ENCODE measurements at regions not wholly inside any gene's neighbourhood (a gene's known extent, or its start where the extent isn't known, plus 50 kb on each side); places are given as distances from the start of the nearest gene placed in this dataset.

GRCh38 chr2:156110890-156111289 is 221.6 kb downstream of the NR4A2 start:
- Histone ChIP-seq H3K27ac (ENCODE audit: low read length) (no peak overlapping the region), H3K36me3 (ENCODE audit: control insufficient read depth, insufficient read depth, low read length) (no peaks in the 10 kb centered on the region), H3K27me3 (ENCODE audit: control insufficient read depth, insufficient read depth, low read length) (no peaks in the 10 kb centered on the region), H3K4me3 (ENCODE audit: low read length) (no peak overlapping the region), H3K4me1 (ENCODE audit: control insufficient read depth, insufficient read depth, low read length) (no peaks in the 10 kb centered on the region), H3K9me3 (ENCODE audit: control insufficient read depth, low read depth, low read length) (no peaks in the 10 kb centered on the region)
- no CpG with 5 or more reads among the region's 2 CpGs for WGBS (ENCODE audit: insufficient coverage, low lambda C conversion rate)
- DNase-seq = peak; percentile 1 to 28

GRCh38 chr2:156099382-156099781 is 233.1 kb downstream of the NR4A2 start:
- no peaks in the 10 kb centered on the region for H3K36me3 ChIP-seq (ENCODE audit: control insufficient read depth, insufficient read depth, low read length)
- DNase-seq = no peak
- WGBS (ENCODE audit: insufficient coverage, low lambda C conversion rate) = 100% methylated on average over 1 of the region's 1 CpG
- no peak overlapping the region for H3K4me3 ChIP-seq (ENCODE audit: low read length)
- no peaks in the 10 kb centered on the region for H3K9me3 ChIP-seq (ENCODE audit: control insufficient read depth, low read depth, low read length)
- no peaks in the 10 kb centered on the region for H3K4me1 ChIP-seq (ENCODE audit: control insufficient read depth, insufficient read depth, low read length)
- H3K27ac ChIP-seq (ENCODE audit: low read length) = no peak overlapping the region
- no peaks in the 10 kb centered on the region for H3K27me3 ChIP-seq (ENCODE audit: control insufficient read depth, insufficient read depth, low read length)

DNA sequence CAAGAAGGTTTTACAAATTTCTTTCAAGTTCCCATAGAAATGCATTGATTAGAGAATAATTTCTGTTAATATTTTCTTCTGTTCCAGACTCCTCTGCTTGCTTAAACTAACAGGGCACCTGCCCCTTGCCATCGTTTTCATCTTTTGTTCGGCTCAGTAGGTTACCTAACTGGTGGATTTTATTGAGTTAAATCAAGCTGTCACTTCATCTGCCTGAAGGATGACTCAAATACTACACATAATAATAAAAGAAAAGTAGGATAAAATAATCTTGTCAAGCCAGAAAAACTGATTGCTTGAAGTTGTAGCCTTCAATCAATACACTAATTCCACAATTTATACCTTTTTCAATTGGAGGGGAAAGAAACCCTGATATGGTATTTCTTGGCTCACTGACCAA is 234.0 kb downstream of the NR4A2 start:
- no peak for DNase-seq
- Histone ChIP-seq H3K27me3 (ENCODE audit: control insufficient read depth, insufficient read depth, low read length) (no peaks in the 10 kb centered on the region), H3K36me3 (ENCODE audit: control insufficient read depth, insufficient read depth, low read length) (no peaks in the 10 kb centered on the region), H3K27ac (ENCODE audit: low read length) (no peak overlapping the region), H3K4me1 (ENCODE audit: control insufficient read depth, insufficient read depth, low read length) (no peaks in the 10 kb centered on the region), H3K4me3 (ENCODE audit: low read length) (no peak overlapping the region), H3K9me3 (ENCODE audit: control insufficient read depth, low read depth, low read length) (no peaks in the 10 kb centered on the region)
- WGBS (ENCODE audit: insufficient coverage, low lambda C conversion rate) = no CpG with 5 or more reads among the region's 2 CpGs

DNA sequence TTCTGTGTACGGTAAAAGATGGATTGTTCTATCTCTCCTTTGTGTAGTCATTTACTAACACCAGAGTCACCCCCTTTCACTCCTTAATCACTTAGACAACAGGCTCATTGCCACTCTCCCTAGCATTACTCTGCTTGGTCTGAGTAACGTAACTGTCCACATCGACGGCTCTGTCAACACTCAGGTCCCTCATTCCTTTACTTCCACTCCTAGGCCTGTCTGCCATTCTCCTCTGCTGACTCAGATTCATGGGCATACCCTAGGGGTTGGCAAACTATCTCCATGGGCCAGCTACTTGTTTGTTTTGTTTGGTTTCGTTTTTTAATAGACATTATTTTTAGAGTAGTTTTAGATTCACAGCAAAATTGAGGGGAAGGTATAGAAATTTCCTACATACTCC is 243.9 kb downstream of the NR4A2 start:
- no peaks in the 10 kb centered on the region for H3K27me3 ChIP-seq (ENCODE audit: control insufficient read depth, insufficient read depth, low read length)
- H3K9me3 ChIP-seq (ENCODE audit: control insufficient read depth, low read depth, low read length) = no peaks in the 10 kb centered on the region
- no peak overlapping the region for H3K27ac ChIP-seq (ENCODE audit: low read length)
- no peak overlapping the region for H3K4me3 ChIP-seq (ENCODE audit: low read length)
- DNase-seq = no peak
- no peaks in the 10 kb centered on the region for H3K4me1 ChIP-seq (ENCODE audit: control insufficient read depth, insufficient read depth, low read length)
- no peaks in the 10 kb centered on the region for H3K36me3 ChIP-seq (ENCODE audit: control insufficient read depth, insufficient read depth, low read length)
- no CpG with 5 or more reads among the region's 5 CpGs for WGBS (ENCODE audit: insufficient coverage, low lambda C conversion rate)

DNA sequence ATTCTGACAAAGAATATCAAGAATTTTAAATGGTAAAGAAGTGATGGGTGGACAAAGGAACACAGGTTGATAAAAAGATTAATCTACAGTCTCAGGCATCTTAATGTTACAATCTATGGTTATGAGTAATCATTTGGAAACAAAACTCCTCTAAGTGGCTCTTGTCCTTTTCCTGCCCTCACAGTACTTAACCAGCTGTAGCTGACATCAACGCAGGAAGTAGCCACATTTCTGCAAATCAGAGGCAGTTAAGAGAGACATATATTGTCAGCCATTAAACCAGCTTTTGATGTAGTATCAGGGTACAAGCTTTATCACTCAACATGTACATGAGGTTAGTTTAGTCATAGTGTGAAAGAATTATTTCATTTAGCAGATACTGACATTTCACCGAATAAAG is 244.6 kb downstream of the NR4A2 start:
- no peaks in the 10 kb centered on the region for H3K4me1 ChIP-seq (ENCODE audit: control insufficient read depth, insufficient read depth, low read length)
- 86% methylated on average over 1 of the region's 2 CpGs for WGBS (ENCODE audit: insufficient coverage, low lambda C conversion rate)
- DNase-seq = no peak

GRCh38 chr2:156083763-156084493 is 248.6 kb downstream of the NR4A2 start:
- DNase-seq = no peak
- Histone ChIP-seq H3K36me3 (ENCODE audit: control insufficient read depth, insufficient read depth, low read length) (no peaks in the 10 kb centered on the region), H3K4me1 (ENCODE audit: control insufficient read depth, insufficient read depth, low read length) (no peaks in the 10 kb centered on the region), H3K4me3 (ENCODE audit: low read length) (no peak overlapping the region), H3K27me3 (ENCODE audit: control insufficient read depth, insufficient read depth, low read length) (no peaks in the 10 kb centered on the region), H3K9me3 (ENCODE audit: control insufficient read depth, low read depth, low read length) (no peaks in the 10 kb centered on the region), H3K27ac (ENCODE audit: low read length) (no peak overlapping the region)
- WGBS (ENCODE audit: insufficient coverage, low lambda C conversion rate) = no CpG with 5 or more reads among the region's 15 CpGs

More for the DNA sequence above, 244.6 kb downstream of the NR4A2 start:
- H3K4me3 ChIP-seq (ENCODE audit: low read length) = no peak overlapping the region
- no peak overlapping the region for H3K27ac ChIP-seq (ENCODE audit: low read length)
- H3K27me3 ChIP-seq (ENCODE audit: control insufficient read depth, insufficient read depth, low read length) = no peaks in the 10 kb centered on the region
- H3K9me3 ChIP-seq (ENCODE audit: control insufficient read depth, low read depth, low read length) = no peaks in the 10 kb centered on the region
- H3K36me3 ChIP-seq (ENCODE audit: control insufficient read depth, insufficient read depth, low read length) = no peaks in the 10 kb centered on the region

DNA sequence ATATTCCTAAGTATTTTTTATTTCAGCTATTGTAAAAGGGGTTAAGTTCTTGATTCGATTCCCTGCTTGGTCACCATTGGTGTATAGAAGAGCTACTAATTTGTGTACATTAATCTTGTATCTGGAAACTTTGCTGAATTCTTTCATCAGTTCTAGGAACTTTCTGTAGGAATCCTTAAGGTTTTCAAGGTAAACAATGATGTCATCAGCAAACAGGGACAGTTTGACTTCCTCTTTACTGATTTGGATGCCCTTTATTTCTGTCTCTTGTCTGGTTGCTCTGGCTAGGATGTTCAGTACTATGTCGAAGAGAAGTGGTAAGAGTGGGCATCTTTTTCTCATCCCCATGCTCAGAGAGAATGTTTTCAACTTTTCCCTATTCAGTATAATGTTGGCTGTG is 252.7 kb downstream of the NR4A2 start:
- Histone ChIP-seq H3K27me3 (ENCODE audit: control insufficient read depth, insufficient read depth, low read length) (no peaks in the 10 kb centered on the region), H3K9me3 (ENCODE audit: control insufficient read depth, low read depth, low read length) (no peaks in the 10 kb centered on the region), H3K4me1 (ENCODE audit: control insufficient read depth, insufficient read depth, low read length) (no peaks in the 10 kb centered on the region), H3K27ac (ENCODE audit: low read length) (no peak overlapping the region), H3K4me3 (ENCODE audit: low read length) (no peak overlapping the region), H3K36me3 (ENCODE audit: control insufficient read depth, insufficient read depth, low read length) (no peaks in the 10 kb centered on the region)
- WGBS (ENCODE audit: insufficient coverage, low lambda C conversion rate) = 100% methylated on average over 1 of the region's 2 CpGs
- no peak for DNase-seq

- WGBS (ENCODE audit: insufficient coverage, low lambda C conversion rate) = no CpG with 5 or more reads among the region's 1 CpG
- H3K36me3 ChIP-seq (ENCODE audit: control insufficient read depth, insufficient read depth, low read length) = no peaks in the 10 kb centered on the region
- no peak overlapping the region for H3K27ac ChIP-seq (ENCODE audit: low read length)
- H3K4me3 ChIP-seq (ENCODE audit: low read length) = no peak overlapping the region
- no peak for DNase-seq
- no peaks in the 10 kb centered on the region for H3K27me3 ChIP-seq (ENCODE audit: control insufficient read depth, insufficient read depth, low read length)
- no peaks in the 10 kb centered on the region for H3K9me3 ChIP-seq (ENCODE audit: control insufficient read depth, low read depth, low read length)
- H3K4me1 ChIP-seq (ENCODE audit: control insufficient read depth, insufficient read depth, low read length) = no peaks in the 10 kb centered on the region
These were observed 255.3 kb downstream of the NR4A2 start for GRCh38 chr2:156077041-156077742.

GRCh38 chr2:156065912-156066311 is 266.6 kb downstream of the NR4A2 start:
- H3K36me3 ChIP-seq (ENCODE audit: control insufficient read depth, insufficient read depth, low read length) = no peaks in the 10 kb centered on the region
- no peak for DNase-seq
- no peak overlapping the region for H3K27ac ChIP-seq (ENCODE audit: low read length)
- no peak overlapping the region for H3K4me3 ChIP-seq (ENCODE audit: low read length)
- H3K4me1 ChIP-seq (ENCODE audit: control insufficient read depth, insufficient read depth, low read length) = no peaks in the 10 kb centered on the region
- no CpG with 5 or more reads among the region's 4 CpGs for WGBS (ENCODE audit: insufficient coverage, low lambda C conversion rate)
- no peaks in the 10 kb centered on the region for H3K27me3 ChIP-seq (ENCODE audit: control insufficient read depth, insufficient read depth, low read length)
- H3K9me3 ChIP-seq (ENCODE audit: control insufficient read depth, low read depth, low read length) = no peaks in the 10 kb centered on the region

- no peak overlapping the region for H3K27ac ChIP-seq (ENCODE audit: low read length)
- DNase-seq = no peak
- H3K4me1 ChIP-seq (ENCODE audit: control insufficient read depth, insufficient read depth, low read length) = no peaks in the 10 kb centered on the region
- H3K36me3 ChIP-seq (ENCODE audit: control insufficient read depth, insufficient read depth, low read length) = no peaks in the 10 kb centered on the region
- no peak overlapping the region for H3K4me3 ChIP-seq (ENCODE audit: low read length)
- H3K27me3 ChIP-seq (ENCODE audit: control insufficient read depth, insufficient read depth, low read length) = no peaks in the 10 kb centered on the region
- 83% methylated on average over 1 of the region's 1 CpG for WGBS (ENCODE audit: insufficient coverage, low lambda C conversion rate)
- no peaks in the 10 kb centered on the region for H3K9me3 ChIP-seq (ENCODE audit: control insufficient read depth, low read depth, low read length)
These were observed 268.0 kb downstream of the NR4A2 start for GRCh38 chr2:156064540-156064939.

DNA sequence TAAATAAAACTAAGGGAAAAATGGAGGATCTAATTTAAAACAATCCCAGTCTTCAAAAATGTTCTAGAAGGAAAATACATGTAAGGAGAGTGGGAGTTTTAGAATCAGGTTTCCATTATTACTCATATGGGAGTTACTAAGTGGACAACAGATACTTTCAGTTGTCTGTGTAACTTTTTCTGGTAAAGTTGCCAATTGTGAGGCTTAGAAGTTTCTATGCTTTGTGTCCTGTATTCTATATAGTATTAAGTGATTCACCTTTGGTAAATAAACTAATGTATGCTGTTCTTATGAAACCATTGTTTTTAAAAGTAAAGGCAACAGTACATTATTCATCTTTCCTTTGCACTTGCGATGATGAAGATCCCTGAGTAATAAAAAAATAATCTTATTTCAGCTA is 274.9 kb downstream of the NR4A2 start:
- no CpG with 5 or more reads among the region's 1 CpG for WGBS (ENCODE audit: insufficient coverage, low lambda C conversion rate)
- H3K36me3 ChIP-seq (ENCODE audit: control insufficient read depth, insufficient read depth, low read length) = no peaks in the 10 kb centered on the region
- H3K4me3 ChIP-seq (ENCODE audit: low read length) = no peak overlapping the region
- H3K27me3 ChIP-seq (ENCODE audit: control insufficient read depth, insufficient read depth, low read length) = no peaks in the 10 kb centered on the region
- DNase-seq = no peak
- H3K4me1 ChIP-seq (ENCODE audit: control insufficient read depth, insufficient read depth, low read length) = no peaks in the 10 kb centered on the region
- no peaks in the 10 kb centered on the region for H3K9me3 ChIP-seq (ENCODE audit: control insufficient read depth, low read depth, low read length)
- H3K27ac ChIP-seq (ENCODE audit: low read length) = no peak overlapping the region
